Suprapubic skin (tissue), 4 donors: ENCODE measurements at regions not wholly inside any gene's neighbourhood (a gene's known extent, or its start where the extent isn't known, plus 50 kb on each side); places are given as distances from the start of the nearest gene placed in this dataset.

ENCODE experiments used
- DNase-seq, 2 donors: peaks; one replicate each; pipeline ENCODE4 v3.0.0-alpha.2; 2019; ENCODE audit warnings: low spot score in 2 of 2
- H3K27ac ChIP-seq: fragments of 200-600 bp; sonication (generic); one replicate; pipeline ENCODE4 v1.5.1; 2019
- H3K27me3 ChIP-seq: fragments of 200-600 bp; sonication (generic); one replicate; pipeline ENCODE4 v1.5.1; 2019
- H3K36me3 ChIP-seq: fragments of 200-600 bp; sonication (generic); one replicate; pipeline ENCODE4 v1.5.1; 2019
- H3K4me1 ChIP-seq: fragments of 200-600 bp; sonication (generic); one replicate; pipeline ENCODE4 v1.5.1; 2019
- H3K4me3 ChIP-seq: fragments of 200-600 bp; sonication (generic); one replicate; pipeline ENCODE4 v1.5.1; 2019; ENCODE audit warnings: mild to moderate bottlenecking
- H3K9me3 ChIP-seq: fragments of 200-600 bp; sonication (generic); one replicate; pipeline ENCODE4 v1.5.1; 2019
- EP300 ChIP-seq: sonication (generic); formaldehyde crosslinking; IDR thresholded peaks from one replicate; pipeline ENCODE4 v1.6.1; 2017; ENCODE audit warnings: antibody characterized with exemption
- POLR2A ChIP-seq, 2 donors: fragments of 450-650 bp; IDR thresholded peaks; one replicate each; pipeline ENCODE4 v1.6.1; 2017; ENCODE audit warnings: antibody characterized with exemption in 2 of 2, mild to moderate bottlenecking in 2 of 2, moderate library complexity in 2 of 2
- POLR2AphosphoS5 ChIP-seq, 3 donors: sonication (generic); formaldehyde crosslinking; IDR thresholded peaks; one replicate each; pipeline ENCODE4 v1.6.1; 2017; ENCODE audit warnings: antibody characterized with exemption in 3 of 3
- WGBS: methylation state at CpG from one replicate; pipeline ENCODE4 v1.1.5; 2018; 5-methylcytosine and 5-hydroxymethylcytosine counted together
- TF ChIP-seq, protein P1 (sequence below), 2 donors: fragments of 200-600 bp in 1 of 2; fragments of 450-650 bp in 1 of 2; sonication (generic) in 1 of 2; IDR thresholded peaks; one replicate each; pipeline ENCODE4 v1.5.1; 2016 to 2019; ENCODE audit warnings: antibody characterized with exemption in 2 of 2, mild to moderate bottlenecking in 1 of 2, moderate library complexity in 1 of 2

DNA sequence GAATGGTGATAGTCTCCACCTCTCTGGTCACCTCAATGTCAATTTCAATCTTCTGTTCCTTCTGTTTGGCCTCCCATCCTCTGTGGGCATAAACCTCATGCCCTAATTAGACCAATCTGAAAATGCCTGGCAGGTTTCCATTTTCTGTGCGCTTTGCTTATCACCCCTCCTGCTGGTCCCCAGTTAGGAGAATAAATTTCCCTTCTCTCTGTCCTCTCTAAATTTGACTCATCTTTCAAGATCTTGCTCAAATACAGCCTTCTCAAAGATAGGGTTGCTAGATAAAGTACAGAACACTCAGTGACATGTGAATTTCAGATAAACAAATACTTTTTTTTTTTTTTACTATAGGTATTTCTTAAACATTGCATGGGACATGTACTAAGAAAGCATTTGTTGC lies 69.4 kb upstream of the CD180 start:
- 74% methylated on average over 1 of the region's 1 CpG for WGBS
- no peaks in the 10 kb centered on the region for H3K9me3 ChIP-seq
- H3K4me1 ChIP-seq: peaks cover 48% of the 10 kb centered on the region
- no peak overlapping the region for H3K27ac ChIP-seq
- DNase-seq: no peak
- no peaks in the 10 kb centered on the region for H3K27me3 ChIP-seq
- no peak for TF ChIP-seq EP300
- TF ChIP-seq POLR2AphosphoS5 (IDR thresholded peaks at IDR 0.05): no peak
- H3K36me3 ChIP-seq: no peaks in the 10 kb centered on the region
- H3K4me3 ChIP-seq: no peak overlapping the region

DNA sequence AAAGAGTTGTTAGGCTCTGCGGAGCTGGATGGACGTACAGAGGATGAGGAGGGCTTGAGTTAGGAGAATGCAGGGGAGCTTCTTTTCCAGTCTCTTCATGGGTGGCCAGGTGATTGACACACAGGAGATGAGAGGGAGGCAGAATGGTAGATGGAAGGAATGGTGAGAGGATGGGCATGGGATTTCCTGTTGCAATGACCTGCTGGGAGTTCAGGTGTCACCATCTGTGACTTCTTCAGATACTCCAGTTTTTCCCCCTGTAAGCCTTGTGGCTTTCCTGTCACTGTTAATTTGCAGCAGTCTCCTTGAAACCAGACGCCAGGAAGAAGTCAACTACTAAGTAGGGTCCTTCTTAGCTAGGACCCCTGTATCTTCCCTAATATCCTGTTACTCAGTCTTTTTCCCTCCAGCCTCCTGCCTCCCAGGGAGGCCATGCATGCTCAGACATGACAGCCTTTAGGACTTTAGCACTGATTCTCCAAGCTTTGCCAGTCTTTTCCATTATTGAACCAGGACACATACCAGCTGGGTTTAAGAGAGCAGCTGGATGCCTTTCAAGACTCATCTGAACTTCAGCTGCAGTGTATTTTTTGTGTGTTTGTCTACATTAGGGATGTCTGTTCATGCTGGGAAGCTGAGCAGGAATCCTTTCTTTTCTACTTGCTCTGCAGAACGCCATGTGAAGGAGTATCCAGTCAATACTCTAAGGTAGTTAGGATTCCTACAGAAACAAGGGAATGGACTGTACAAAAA lies 67.2 kb upstream of the CD180 start:
- 94% methylated on average over 4 of the region's 4 CpGs for WGBS
- Histone ChIP-seq H3K4me3 (no peak overlapping the region), H3K4me1 (peaks cover 32% of the 10 kb centered on the region), H3K9me3 (no peaks in the 10 kb centered on the region), H3K27ac (no peak overlapping the region), H3K27me3 (no peaks in the 10 kb centered on the region), H3K36me3 (no peaks in the 10 kb centered on the region)
- TF ChIP-seq, protein P1, sequence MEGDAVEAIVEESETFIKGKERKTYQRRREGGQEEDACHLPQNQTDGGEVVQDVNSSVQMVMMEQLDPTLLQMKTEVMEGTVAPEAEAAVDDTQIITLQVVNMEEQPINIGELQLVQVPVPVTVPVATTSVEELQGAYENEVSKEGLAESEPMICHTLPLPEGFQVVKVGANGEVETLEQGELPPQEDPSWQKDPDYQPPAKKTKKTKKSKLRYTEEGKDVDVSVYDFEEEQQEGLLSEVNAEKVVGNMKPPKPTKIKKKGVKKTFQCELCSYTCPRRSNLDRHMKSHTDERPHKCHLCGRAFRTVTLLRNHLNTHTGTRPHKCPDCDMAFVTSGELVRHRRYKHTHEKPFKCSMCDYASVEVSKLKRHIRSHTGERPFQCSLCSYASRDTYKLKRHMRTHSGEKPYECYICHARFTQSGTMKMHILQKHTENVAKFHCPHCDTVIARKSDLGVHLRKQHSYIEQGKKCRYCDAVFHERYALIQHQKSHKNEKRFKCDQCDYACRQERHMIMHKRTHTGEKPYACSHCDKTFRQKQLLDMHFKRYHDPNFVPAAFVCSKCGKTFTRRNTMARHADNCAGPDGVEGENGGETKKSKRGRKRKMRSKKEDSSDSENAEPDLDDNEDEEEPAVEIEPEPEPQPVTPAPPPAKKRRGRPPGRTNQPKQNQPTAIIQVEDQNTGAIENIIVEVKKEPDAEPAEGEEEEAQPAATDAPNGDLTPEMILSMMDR (IDR thresholded peaks at IDR 0.05): no peak
- TF ChIP-seq POLR2AphosphoS5 (IDR thresholded peaks at IDR 0.05): no peak
- no peak for TF ChIP-seq POLR2A (IDR thresholded peaks at IDR 0.05)
- no peak for TF ChIP-seq EP300
- no peak for DNase-seq

DNA sequence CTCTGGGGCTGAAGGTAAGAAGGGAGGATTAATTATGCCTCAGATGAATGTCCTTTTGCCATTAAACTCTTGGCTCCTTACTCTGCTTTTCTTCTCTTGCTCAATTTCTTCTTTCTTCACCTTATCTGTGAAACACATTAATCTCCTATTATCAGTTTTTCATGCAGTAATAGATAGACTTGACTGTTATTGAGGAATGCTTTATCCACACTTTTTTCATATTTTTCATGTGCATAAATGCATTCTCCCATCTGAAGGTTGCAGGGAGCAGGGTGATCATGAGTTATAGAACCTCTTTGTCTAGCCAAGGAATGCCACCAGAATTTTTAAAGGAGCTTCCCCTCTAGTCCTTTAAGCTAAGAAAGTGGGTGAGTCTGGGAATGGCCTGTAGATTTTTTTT lies 66.4 kb upstream of the CD180 start:
- DNase-seq: no peak
- TF ChIP-seq POLR2A (IDR thresholded peaks at IDR 0.05) (no peak), EP300 (no peak), POLR2AphosphoS5 (IDR thresholded peaks at IDR 0.05) (no peak)
- TF ChIP-seq, protein P1 (IDR thresholded peaks at IDR 0.05): no peak

DNA sequence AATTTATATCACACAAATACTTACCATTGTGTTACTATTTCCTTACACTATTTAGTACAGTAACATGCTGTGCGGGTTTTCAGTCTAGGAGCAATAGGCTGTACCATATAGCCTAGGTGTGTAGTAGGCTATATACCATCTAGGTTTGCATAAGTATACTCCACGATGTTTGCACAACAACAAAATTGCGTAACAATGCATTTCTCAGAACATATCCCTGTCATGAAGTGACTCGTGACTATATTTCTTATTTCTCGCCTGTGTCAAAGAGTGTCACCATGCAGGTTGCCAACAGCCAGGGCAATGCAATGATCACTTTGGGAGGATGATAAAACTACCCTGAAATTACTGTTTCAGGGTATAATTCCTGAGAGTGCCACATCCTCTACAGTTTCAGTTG lies 65.6 kb upstream of the CD180 start:
- Histone ChIP-seq H3K4me1 (peaks cover 24% of the 10 kb centered on the region), H3K9me3 (no peaks in the 10 kb centered on the region), H3K27ac (no peak overlapping the region), H3K36me3 (no peaks in the 10 kb centered on the region), H3K27me3 (no peaks in the 10 kb centered on the region), H3K4me3 (no peak overlapping the region)
- no peak for DNase-seq
- WGBS: 80% methylated on average over 5 of the region's 5 CpGs
- TF ChIP-seq POLR2AphosphoS5 (IDR thresholded peaks at IDR 0.05) (no peak), POLR2A (IDR thresholded peaks at IDR 0.05) (no peak), EP300 (no peak)
- TF ChIP-seq, protein P1 (IDR thresholded peaks at IDR 0.05): no peak

More for the DNA sequence above, 66.4 kb upstream of the CD180 start:
- peaks cover 29% of the 10 kb centered on the region for H3K4me1 ChIP-seq
- H3K9me3 ChIP-seq: no peaks in the 10 kb centered on the region
- no peaks in the 10 kb centered on the region for H3K36me3 ChIP-seq
- H3K4me3 ChIP-seq: no peak overlapping the region
- H3K27me3 ChIP-seq: no peaks in the 10 kb centered on the region
- no peak overlapping the region for H3K27ac ChIP-seq

DNA sequence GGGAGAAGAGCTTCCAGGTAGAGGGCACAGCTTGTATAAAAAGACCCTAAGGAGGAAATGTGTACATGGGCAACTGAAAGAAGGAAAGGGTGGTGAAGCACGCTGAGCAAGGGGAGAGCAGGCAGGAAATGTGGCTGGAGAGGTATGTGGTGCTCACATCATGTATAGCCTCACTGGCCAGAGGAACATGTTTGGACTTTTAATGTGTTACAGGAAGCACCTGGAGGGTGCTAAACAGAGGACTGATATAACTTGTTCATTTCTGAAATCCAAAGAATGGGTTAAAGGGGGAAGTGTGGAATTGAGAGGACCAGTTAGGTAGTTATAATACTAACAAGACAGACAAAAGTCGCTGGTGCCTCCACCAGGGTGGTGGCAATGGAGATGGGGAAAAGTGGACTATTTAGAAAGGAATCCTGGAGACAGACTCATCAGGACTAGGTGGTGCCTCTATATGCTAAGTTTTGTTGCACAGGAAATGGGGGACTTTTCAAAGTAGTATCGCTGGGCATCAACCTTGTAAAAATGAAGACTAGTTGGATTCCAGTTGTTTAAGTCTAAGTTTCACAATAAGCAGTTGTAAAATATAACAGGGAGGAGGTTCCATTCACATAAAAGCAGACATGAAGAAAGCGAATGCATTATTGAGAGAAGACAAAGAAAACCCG lies 63.1 kb upstream of the CD180 start:
- no peaks in the 10 kb centered on the region for H3K27me3 ChIP-seq
- H3K27ac ChIP-seq: no peak overlapping the region
- H3K4me1 ChIP-seq: peaks cover 15% of the 10 kb centered on the region
- no peaks in the 10 kb centered on the region for H3K36me3 ChIP-seq
- H3K9me3 ChIP-seq: no peaks in the 10 kb centered on the region
- 91% methylated on average over 5 of the region's 5 CpGs for WGBS
- H3K4me3 ChIP-seq: no peak overlapping the region
- no peak for DNase-seq
- TF ChIP-seq, protein P1 (IDR thresholded peaks at IDR 0.05): no peak
- no peak for TF ChIP-seq POLR2AphosphoS5 (IDR thresholded peaks at IDR 0.05)
- no peak for TF ChIP-seq EP300
- no peak for TF ChIP-seq POLR2A (IDR thresholded peaks at IDR 0.05)
